Activated CD4-positive, alpha-beta T cell treated with anti-CD3 and anti-CD28 coated beads, Interleukin-2, amount 10 ng/mL, durations not matched to agents 24 days and 14 days (primary cell): ENCODE measurements at regions not wholly inside any gene's neighbourhood (a gene's known extent, or its start where the extent isn't known, plus 50 kb on each side); places are given as distances from the start of the nearest gene placed in this dataset.

Experiments
- DNase-seq: peaks from one replicate; pipeline ENCODE4 v3.0.0; 2022
- H3K27ac Mint-ChIP-seq: one replicate; pipeline ENCODE4 v1.8.0; 2022; ENCODE audit warnings: mild to moderate bottlenecking, mixed read lengths
- H3K27me3 Mint-ChIP-seq: one replicate; pipeline ENCODE4 v1.8.0; 2022; ENCODE audit warnings: mixed read lengths
- H3K36me3 Mint-ChIP-seq: one replicate; pipeline ENCODE4 v1.8.0; 2022; ENCODE audit warnings: low read depth, mild to moderate bottlenecking, mixed read lengths
- H3K4me1 Mint-ChIP-seq: one replicate; pipeline ENCODE4 v1.8.0; 2021; ENCODE audit warnings: mixed read lengths
- H3K4me3 Mint-ChIP-seq: one replicate; pipeline ENCODE4 v1.8.0; 2022; ENCODE audit warnings: mild to moderate bottlenecking, moderate library complexity, mixed read lengths
- H3K9me3 Mint-ChIP-seq: one replicate; pipeline ENCODE4 v1.8.0; 2021; ENCODE audit warnings: mixed read lengths
- intact Hi-C: fragments of 100-400 bp; cut with micrococcal nuclease; formaldehyde crosslinking; loops from one replicate; pipeline ENCODE4 v1.15.1; 2023

DNA sequence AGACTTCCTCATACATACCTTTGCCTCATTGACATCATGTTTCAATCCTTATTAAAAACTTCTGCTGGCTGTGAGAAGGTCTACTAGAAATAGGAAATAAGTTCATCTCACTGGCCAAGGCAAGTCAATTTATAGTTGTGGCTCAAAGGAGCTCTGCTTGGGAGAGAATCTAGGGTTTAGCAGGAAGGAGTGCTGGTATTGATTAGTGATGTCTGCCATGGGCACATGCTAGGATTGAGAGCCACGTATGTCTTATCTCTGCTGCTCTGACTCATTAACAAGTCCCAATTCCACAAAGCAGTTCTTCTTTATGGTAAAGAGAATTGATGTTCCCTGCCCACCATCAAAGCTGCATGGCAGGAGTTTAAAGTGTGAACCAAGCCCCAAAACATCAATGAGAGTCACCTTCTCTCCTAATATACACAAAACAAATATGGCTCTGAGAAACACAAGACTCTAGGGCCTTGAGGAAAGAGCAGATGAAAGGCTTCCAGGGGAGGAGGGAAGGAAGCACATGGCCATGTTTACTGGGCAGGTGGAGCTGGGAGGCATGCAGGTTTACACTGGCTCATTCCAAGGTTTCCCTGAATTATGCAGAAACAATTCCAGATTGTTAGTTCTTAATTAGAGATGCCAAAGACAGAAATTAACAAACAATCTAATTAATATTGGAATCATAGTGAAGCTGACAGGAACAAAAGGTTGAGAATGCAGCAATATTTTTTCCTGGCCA lies 931.9 kb upstream of the TMEM132C start:
- DNase-seq: no peak
- Mint-ChIP-seq H3K4me3 (no peak overlapping the region), H3K36me3 (no peaks in the 10 kb centered on the region), H3K27ac (no peak overlapping the region), H3K9me3 (peaks cover 3% of the 10 kb centered on the region), H3K4me1 (no peaks in the 10 kb centered on the region), H3K27me3 (no peaks in the 10 kb centered on the region)
- intact Hi-C loops: no loop called here

DNA sequence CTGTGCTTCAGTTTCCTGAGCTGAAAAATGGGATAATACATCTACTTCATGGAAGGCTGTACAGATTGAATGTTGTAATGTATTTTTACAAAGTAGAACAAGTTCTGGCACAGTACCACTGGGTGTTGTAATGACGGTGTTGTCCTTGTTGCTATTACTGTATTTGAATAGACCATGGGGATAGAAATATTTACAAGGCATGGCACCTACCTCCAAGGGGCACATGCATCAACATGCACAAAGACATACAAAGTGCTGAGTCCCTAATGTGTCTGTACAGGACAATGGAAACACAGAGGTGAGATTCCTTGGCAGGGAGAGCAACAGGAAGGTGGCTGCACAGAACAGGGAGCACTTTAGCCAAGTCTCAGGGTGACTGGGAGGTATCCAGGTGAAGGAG lies 930.6 kb upstream of the TMEM132C start:
- H3K9me3 Mint-ChIP-seq: peaks cover 3% of the 10 kb centered on the region
- intact Hi-C loops: no loop called here
- H3K27ac Mint-ChIP-seq: no peak overlapping the region
- no peaks in the 10 kb centered on the region for H3K4me1 Mint-ChIP-seq
- H3K27me3 Mint-ChIP-seq: no peaks in the 10 kb centered on the region
- no peak overlapping the region for H3K4me3 Mint-ChIP-seq
- DNase-seq: no peak
- H3K36me3 Mint-ChIP-seq: no peaks in the 10 kb centered on the region

DNA sequence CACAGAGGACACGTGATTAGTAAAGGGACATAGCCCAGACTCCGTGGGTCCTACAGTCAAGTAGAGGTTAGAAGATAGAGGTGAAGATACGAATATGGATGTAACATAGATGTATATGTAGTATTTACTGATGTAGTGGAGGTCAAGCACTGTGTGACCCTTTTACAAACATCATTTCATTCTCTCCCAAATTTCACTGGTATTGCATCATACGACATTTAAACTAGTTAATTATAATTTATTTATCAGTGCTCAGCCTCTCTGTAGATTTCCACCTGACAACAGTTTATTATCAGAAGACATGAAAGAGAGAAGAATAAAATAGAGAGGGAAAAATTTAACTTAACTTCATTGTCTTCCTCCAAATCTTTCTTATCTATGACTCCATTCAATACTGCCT lies 927.9 kb upstream of the TMEM132C start:
- intact Hi-C loops: no loop called here

DNA sequence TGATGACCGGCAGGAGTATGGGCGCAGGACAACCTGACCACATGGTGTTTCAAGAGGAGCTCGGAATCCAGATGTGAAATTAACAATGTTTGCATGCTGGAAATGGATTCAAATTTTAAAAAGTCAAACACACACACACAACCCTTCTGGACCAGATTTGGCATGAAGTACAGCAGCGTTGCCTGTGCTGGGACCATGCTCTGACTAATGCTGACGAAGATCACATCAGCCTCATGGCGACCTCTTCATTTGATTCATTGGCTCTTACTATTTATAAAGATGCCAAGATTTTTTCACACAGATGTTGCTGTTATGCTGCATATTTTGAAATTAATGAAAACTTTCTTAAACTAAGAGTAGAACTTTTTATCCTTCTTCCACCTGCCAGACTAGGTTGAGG lies 926.6 kb upstream of the TMEM132C start:
- no peaks in the 10 kb centered on the region for H3K4me1 Mint-ChIP-seq
- intact Hi-C loops: no loop called here
- DNase-seq: no peak
- H3K36me3 Mint-ChIP-seq: no peaks in the 10 kb centered on the region
- no peak overlapping the region for H3K27ac Mint-ChIP-seq
- H3K4me3 Mint-ChIP-seq: no peak overlapping the region
- no peaks in the 10 kb centered on the region for H3K27me3 Mint-ChIP-seq
- peaks cover 3% of the 10 kb centered on the region for H3K9me3 Mint-ChIP-seq

More for the DNA sequence above, 927.9 kb upstream of the TMEM132C start:
- Mint-ChIP-seq H3K4me1 (no peaks in the 10 kb centered on the region), H3K27me3 (no peaks in the 10 kb centered on the region), H3K27ac (no peak overlapping the region), H3K4me3 (no peak overlapping the region), H3K9me3 (peaks cover 3% of the 10 kb centered on the region), H3K36me3 (no peaks in the 10 kb centered on the region)
- DNase-seq: no peak

DNA sequence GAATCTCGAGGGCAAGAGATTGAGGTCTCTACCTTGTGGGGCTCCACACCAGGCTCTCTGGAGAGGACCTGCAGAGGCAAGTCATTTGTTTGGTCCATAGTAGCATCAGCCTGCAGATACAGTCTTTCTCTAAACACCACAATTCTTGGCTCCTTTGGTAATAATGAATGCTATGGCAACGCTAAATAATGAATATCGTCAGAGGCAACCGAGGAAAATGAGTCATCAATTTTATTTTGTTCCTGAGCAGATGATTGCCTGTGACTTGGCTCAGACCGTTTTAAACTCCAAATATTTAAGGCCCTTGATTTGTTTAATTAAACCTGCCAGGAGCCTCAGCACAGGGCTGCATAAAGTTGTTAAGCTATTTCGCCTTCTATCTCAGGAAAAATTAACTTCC lies 924.1 kb upstream of the TMEM132C start:
- DNase-seq: no peak
- no peak overlapping the region for H3K4me3 Mint-ChIP-seq
- H3K9me3 Mint-ChIP-seq: no peaks in the 10 kb centered on the region
- intact Hi-C loops: no loop called here
- no peak overlapping the region for H3K27ac Mint-ChIP-seq
- no peaks in the 10 kb centered on the region for H3K36me3 Mint-ChIP-seq
- no peaks in the 10 kb centered on the region for H3K27me3 Mint-ChIP-seq
- no peaks in the 10 kb centered on the region for H3K4me1 Mint-ChIP-seq

DNA sequence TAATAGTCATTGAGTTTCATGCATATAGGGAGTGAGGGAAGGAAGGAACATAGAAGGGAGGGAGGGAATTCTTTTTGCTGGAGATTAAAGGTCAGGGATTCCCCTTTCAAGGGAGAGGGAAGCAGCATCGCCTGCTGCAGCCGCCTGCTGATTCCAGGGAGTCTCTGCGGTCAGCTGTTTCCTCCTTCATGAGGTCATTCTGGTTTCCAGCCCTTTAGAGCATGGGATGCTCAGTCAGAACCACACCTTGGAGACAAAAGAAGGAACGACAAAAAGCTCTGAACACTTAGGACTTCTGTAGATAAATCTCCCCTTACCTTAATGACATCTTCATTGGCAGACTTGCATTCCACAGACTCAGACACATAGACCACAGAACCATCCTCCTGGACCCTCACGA lies 923.0 kb upstream of the TMEM132C start:
- no peak overlapping the region for H3K4me3 Mint-ChIP-seq

DNA sequence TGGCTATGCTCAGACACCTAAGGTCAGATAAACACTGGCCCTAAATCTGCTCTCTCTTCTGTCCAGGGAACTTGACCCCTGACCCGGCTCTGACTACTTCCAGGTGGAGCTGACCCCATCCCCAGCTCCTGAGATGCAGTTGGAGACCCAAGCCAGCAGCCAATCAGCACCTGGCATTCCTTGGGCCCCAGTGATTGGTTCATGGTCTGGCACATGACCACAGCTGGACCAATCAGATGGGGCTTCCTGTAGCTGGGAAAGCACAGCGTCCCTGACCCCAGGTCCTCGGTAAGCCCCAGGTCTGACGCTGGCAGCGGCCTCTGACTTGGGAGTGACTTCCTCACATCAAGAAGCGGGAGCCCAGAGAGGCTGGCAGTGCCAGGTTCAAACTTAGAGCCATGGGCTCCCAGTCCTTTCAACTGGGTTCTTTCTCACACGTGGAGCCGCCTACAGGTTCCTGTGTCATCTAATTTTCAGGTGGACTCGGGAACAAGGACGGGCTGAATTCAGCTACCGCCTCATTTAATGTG lies 915.4 kb upstream of the TMEM132C start:
- Mint-ChIP-seq H3K27ac (no peak overlapping the region), H3K27me3 (no peaks in the 10 kb centered on the region), H3K36me3 (no peaks in the 10 kb centered on the region), H3K9me3 (no peaks in the 10 kb centered on the region), H3K4me3 (no peak overlapping the region), H3K4me1 (no peaks in the 10 kb centered on the region)
- intact Hi-C loops: no loop called here
- no peak for DNase-seq

More for the DNA sequence above, 923.0 kb upstream of the TMEM132C start:
- intact Hi-C loops: no loop called here
- Mint-ChIP-seq H3K36me3 (no peaks in the 10 kb centered on the region), H3K4me1 (no peaks in the 10 kb centered on the region), H3K27ac (no peak overlapping the region), H3K9me3 (no peaks in the 10 kb centered on the region), H3K27me3 (no peaks in the 10 kb centered on the region)
- DNase-seq: no peak

DNA sequence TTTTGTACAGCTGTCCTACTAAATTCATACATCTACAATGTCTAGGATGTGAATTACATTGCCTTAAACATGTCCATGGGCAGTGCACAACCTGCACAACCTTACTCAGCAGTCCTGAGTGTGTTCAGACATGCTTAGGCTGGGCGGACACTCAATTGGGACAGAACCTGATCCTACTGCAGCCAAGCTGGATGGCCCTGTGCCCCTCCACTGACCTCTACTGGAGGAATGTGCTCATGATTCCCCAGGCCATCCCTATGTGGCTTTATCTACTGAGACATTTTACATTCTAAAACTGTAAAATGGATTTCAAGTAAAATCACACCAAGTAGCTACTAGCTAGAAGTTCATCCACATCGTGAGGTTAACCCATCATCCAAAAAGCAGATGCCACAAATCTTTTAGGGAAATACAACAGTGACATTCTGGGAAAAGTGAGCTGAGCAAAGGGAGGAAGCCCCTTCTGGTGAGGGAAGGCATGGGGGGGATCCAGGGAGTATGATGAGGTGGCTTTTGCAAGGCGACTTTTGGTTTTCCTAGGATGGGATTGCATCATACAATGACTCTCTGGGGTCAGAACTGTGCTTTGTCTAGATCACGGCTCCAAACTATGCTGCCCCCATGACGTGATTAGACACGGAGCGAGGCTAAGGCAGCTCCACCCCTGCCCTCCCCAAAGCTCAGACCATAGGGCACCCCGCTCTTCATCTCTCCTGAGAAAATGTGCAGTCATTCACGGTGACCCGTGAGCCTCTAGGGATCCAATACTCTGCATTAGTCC lies 911.7 kb upstream of the TMEM132C start:
- Mint-ChIP-seq H3K27me3 (no peaks in the 10 kb centered on the region), H3K4me3 (no peak overlapping the region), H3K36me3 (no peaks in the 10 kb centered on the region), H3K27ac (no peak overlapping the region), H3K9me3 (no peaks in the 10 kb centered on the region), H3K4me1 (no peaks in the 10 kb centered on the region)
- intact Hi-C loops: no loop called here
- DNase-seq: no peak

DNA sequence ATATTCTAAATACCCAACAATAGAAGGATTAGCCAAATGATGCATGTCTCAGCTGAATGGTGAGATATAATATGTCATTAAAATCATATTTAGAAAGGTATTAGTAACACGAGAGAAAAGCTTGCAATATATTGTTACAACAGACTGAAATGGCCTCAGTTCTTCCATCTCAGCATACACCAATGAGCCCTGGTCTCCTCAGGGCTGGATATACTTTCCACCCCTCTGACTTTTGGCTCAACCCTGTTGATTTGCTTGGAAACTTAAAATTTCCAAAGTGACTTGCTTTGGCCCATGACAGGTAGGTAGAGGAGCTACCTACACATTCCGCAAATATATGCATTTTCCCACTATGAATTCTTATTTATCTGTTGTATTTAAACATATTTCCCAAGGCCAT lies 908.1 kb upstream of the TMEM132C start:
- Mint-ChIP-seq H3K27me3 (no peaks in the 10 kb centered on the region), H3K36me3 (no peaks in the 10 kb centered on the region), H3K27ac (no peak overlapping the region), H3K4me3 (no peak overlapping the region), H3K4me1 (no peaks in the 10 kb centered on the region), H3K9me3 (no peaks in the 10 kb centered on the region)
- intact Hi-C loops: no loop called here
- no peak for DNase-seq

DNA sequence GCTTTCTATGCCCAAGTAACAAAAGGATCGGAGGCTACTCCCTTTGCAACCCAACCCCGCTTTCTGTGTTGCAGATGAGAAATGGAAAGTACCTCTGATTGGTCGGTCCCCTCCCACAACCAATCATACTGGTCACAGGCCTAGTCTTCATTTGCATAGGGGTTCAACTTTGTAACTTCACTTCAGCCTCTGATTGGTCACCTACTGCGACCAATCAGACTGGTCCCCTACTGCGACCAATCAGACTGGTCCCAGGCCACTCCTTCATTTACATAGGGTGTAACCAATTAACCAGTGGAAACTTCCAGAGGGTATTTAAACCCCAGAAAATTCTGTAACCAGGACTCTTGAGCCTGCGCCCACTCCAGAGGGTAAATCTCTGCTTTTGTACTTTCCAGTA lies 906.4 kb upstream of the TMEM132C start:
- Mint-ChIP-seq H3K9me3 (no peaks in the 10 kb centered on the region), H3K27ac (no peak overlapping the region), H3K36me3 (no peaks in the 10 kb centered on the region), H3K4me3 (no peak overlapping the region), H3K27me3 (no peaks in the 10 kb centered on the region), H3K4me1 (no peaks in the 10 kb centered on the region)
- intact Hi-C loops: no loop called here
- DNase-seq: no peak

DNA sequence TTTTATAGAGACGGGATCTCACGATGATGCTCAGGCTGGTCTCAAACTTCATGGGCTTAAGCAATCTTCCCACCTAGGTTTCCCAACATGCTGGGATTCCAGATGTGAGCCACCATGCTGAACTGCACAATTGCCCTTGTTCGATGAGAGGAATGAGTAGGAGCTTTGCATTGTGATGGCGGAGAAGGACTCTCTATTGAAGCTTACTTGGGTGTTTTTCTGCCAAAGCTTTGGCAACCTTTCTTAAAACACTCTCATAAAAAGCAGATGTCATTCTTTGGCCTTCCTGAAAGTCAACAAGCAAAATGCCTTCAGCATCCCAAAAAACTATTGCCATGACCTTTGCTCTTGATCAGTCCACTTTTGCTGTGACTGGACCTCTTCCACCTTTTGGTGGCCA lies 904.8 kb upstream of the TMEM132C start:
- no peaks in the 10 kb centered on the region for H3K9me3 Mint-ChIP-seq
- no peak for DNase-seq
- no peaks in the 10 kb centered on the region for H3K27me3 Mint-ChIP-seq
- no peaks in the 10 kb centered on the region for H3K4me1 Mint-ChIP-seq
- no peaks in the 10 kb centered on the region for H3K36me3 Mint-ChIP-seq
- intact Hi-C loops: no loop called here
- no peak overlapping the region for H3K27ac Mint-ChIP-seq
- no peak overlapping the region for H3K4me3 Mint-ChIP-seq

DNA sequence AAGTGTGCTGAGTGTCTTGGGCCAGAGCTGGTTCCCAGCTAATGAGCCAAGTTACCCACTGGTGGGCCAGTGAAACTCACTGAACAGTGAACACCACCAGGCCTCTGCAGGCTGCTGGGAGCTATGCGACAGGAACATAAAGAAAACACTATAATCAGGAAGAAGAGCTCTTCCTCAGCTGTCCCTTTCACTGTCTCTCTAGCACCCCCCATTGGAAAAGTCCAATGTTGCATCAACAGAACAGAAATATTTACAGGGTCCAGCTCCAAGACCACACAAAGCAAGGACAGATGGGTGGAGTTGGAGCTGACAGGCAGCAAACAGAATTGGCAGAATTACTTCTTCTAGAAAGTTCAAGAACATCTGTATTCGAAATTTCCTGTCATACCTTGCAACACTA lies 903.6 kb upstream of the TMEM132C start:
- Mint-ChIP-seq H3K4me3 (no peak overlapping the region), H3K4me1 (no peaks in the 10 kb centered on the region), H3K27ac (no peak overlapping the region), H3K36me3 (no peaks in the 10 kb centered on the region), H3K27me3 (no peaks in the 10 kb centered on the region), H3K9me3 (no peaks in the 10 kb centered on the region)
- no peak for DNase-seq
- intact Hi-C loops: no loop called here

DNA sequence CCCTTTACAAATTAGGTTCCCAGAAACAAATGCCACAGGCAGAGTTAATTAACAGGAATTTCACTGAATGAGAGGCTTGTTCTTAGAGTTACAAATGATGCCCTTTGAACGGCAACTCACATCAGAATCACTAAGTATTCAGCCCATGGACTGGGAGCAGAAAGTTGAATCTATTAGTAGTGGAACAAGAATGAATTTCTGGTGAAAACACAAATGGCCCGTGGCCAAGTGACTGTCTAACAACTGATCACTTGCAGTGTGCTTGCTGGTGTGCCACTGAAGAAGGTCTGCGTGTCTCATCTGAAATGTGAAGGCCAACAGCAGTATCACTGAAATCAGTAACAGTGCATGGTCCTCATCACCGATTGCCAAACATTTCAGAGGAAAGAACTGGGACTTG lies 893.4 kb upstream of the TMEM132C start:
- Mint-ChIP-seq H3K4me1 (no peaks in the 10 kb centered on the region), H3K4me3 (no peak overlapping the region), H3K9me3 (no peaks in the 10 kb centered on the region), H3K27ac (no peak overlapping the region), H3K27me3 (no peaks in the 10 kb centered on the region), H3K36me3 (no peaks in the 10 kb centered on the region)
- intact Hi-C loops: no loop called here
- DNase-seq: no peak

DNA sequence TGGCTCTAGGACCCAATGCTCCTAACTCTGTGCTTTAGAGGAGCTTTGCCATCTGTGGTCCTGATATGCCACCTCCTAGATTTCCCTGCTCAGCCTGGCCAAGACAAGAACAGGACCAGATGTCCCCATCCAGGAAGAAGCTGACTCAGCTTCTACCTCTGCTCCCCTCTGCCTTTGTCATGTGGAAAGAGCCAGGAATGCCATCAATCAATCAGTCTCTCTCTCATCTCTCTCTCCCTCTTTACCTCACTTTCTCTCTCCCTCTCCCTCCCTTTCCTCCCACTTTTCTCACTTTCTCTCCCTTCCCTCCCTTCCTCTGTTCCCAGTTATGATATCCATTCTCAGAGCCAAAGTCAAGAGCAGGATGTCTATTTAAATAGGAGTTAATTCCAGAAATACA lies 892.5 kb upstream of the TMEM132C start:
- no peaks in the 10 kb centered on the region for H3K27me3 Mint-ChIP-seq
- no peak for DNase-seq
- no peaks in the 10 kb centered on the region for H3K9me3 Mint-ChIP-seq
- intact Hi-C loops: no loop called here
- H3K36me3 Mint-ChIP-seq: no peaks in the 10 kb centered on the region
- H3K4me3 Mint-ChIP-seq: no peak overlapping the region
- no peaks in the 10 kb centered on the region for H3K4me1 Mint-ChIP-seq
- H3K27ac Mint-ChIP-seq: no peak overlapping the region
